OCI-LY1 (cell line): ENCODE measurements at regions not wholly inside any gene's neighbourhood (a gene's known extent, or its start where the extent isn't known, plus 50 kb on each side); places are given as distances from the start of the nearest gene placed in this dataset.

Experiments
- H2AFZ ChIP-seq: fragments of 200-600 bp; sonication (generic), shearing (Covaris generic); 2 replicates; pipeline ENCODE4 v1.6.0; 2014; ENCODE audit warnings: antibody characterized with exemption, mild to moderate bottlenecking, low read length
- H3F3A ChIP-seq: fragments of 200-600 bp; sonication (generic), shearing (Covaris generic); 2 replicates; pipeline ENCODE4 v1.6.0; 2014; ENCODE audit warnings: mild to moderate bottlenecking, antibody characterized with exemption, low read length, moderate library complexity; ENCODE audit not compliant: insufficient read depth
- H3K27ac ChIP-seq: fragments of 200-600 bp; sonication (generic); 2 replicates; pipeline ENCODE4 v1.5.1; 2014; ENCODE audit warnings: low read length, mixed run types, mild to moderate bottlenecking, low read depth; ENCODE audit not compliant: poor library complexity, severe bottlenecking
- H3K27me3 ChIP-seq: fragments of 200-600 bp; sonication (generic); 2 replicates; pipeline ENCODE4 v1.6.0; 2014; ENCODE audit warnings: antibody characterized with exemption, mild to moderate bottlenecking, low read length, moderate library complexity; ENCODE audit not compliant: insufficient read depth
- H3K36me3 ChIP-seq: fragments of 200-600 bp; sonication (generic); 2 replicates; pipeline ENCODE4 v1.6.1; 2014; ENCODE audit warnings: mild to moderate bottlenecking, antibody characterized with exemption, low read length, moderate library complexity, mixed read lengths; ENCODE audit not compliant: insufficient read depth
- H3K4me1 ChIP-seq: fragments of 200-600 bp; sonication (generic); 2 replicates; pipeline ENCODE4 v1.5.1; 2014; ENCODE audit warnings: mild to moderate bottlenecking, low read length, moderate library complexity; ENCODE audit not compliant: insufficient read depth, severe bottlenecking
- H3K4me2 ChIP-seq: fragments of 200-600 bp; sonication (generic), shearing (Covaris generic); 2 replicates; pipeline ENCODE4 v1.6.1; 2014; ENCODE audit warnings: low read length
- H3K4me3 ChIP-seq: fragments of 200-600 bp; sonication (generic); 2 replicates; pipeline ENCODE4 v1.5.1; 2014; ENCODE audit warnings: low read length, low read depth, mild to moderate bottlenecking, mixed read lengths; ENCODE audit not compliant: poor library complexity, severe bottlenecking
- H3K79me2 ChIP-seq: fragments of 200-600 bp; shearing (Covaris generic); 2 replicates; pipeline ENCODE4 v1.6.1; 2016; ENCODE audit warnings: mixed run types, low read length, mixed read lengths; ENCODE audit not compliant: insufficient read depth
- H3K9ac ChIP-seq: fragments of 200-600 bp; sonication (generic), shearing (Covaris generic); 2 replicates; pipeline ENCODE4 v1.6.1; 2014; ENCODE audit warnings: mild to moderate bottlenecking, low read length, mixed read lengths
- H3K9me2 ChIP-seq: fragments of 200-600 bp; sonication (generic), shearing (Covaris generic); 2 replicates; pipeline ENCODE4 v1.6.1; 2014; ENCODE audit warnings: low read depth, mild to moderate bottlenecking, low read length, mixed read lengths
- H3K9me3 ChIP-seq: fragments of 200-600 bp; shearing (Covaris generic); 2 replicates; pipeline ENCODE4 v1.6.1; 2014; ENCODE audit warnings: low read length, mixed read lengths
- H4K20me1 ChIP-seq: fragments of 200-600 bp; sonication (generic), shearing (Covaris generic); 2 replicates; pipeline ENCODE4 v1.6.0; 2016; ENCODE audit warnings: mild to moderate bottlenecking, low read length; ENCODE audit not compliant: insufficient read depth
- CTCF ChIP-seq: fragments of 200-600 bp; sonication (generic), shearing (Covaris generic); IDR thresholded peaks from 2 replicates; pipeline ENCODE4 v1.5.1; 2017; ENCODE audit warnings: mild to moderate bottlenecking, antibody characterized with exemption, low read length, moderate library complexity, mixed read lengths
- EZH2 ChIP-seq: fragments of 200-600 bp; sonication (generic), shearing (Covaris generic); IDR thresholded peaks from 2 replicates; pipeline ENCODE4 v1.8.0; 2017; ENCODE audit warnings: borderline replicate concordance, mixed run types, mild to moderate bottlenecking, antibody characterized with exemption, low read length, moderate library complexity, mixed read lengths

- H3K79me2 ChIP-seq: no peaks in the 10 kb centered on the region
- no peak overlapping the region for H3K4me2 ChIP-seq
- H3K9me3 ChIP-seq: no peaks in the 10 kb centered on the region
- H4K20me1 ChIP-seq: no peaks in the 10 kb centered on the region
- no peak overlapping the region for H3K27ac ChIP-seq
- H3K9ac ChIP-seq: no peak overlapping the region
- H3K9me2 ChIP-seq: no peaks in the 10 kb centered on the region
- no peak overlapping the region for H3K4me3 ChIP-seq
- H2AFZ ChIP-seq: no peak overlapping the region
- no peaks in the 10 kb centered on the region for H3F3A ChIP-seq
- no peaks in the 10 kb centered on the region for H3K36me3 ChIP-seq
- no peaks in the 10 kb centered on the region for H3K27me3 ChIP-seq
- no peaks in the 10 kb centered on the region for H3K4me1 ChIP-seq
- no peak for TF ChIP-seq EZH2
- TF ChIP-seq CTCF: no peak
Observed at GRCh38 chrX:43481576-43481975, 174.5 kb upstream of the MAOA start.

GRCh38 chrX:43493756-43494155 lies 162.3 kb upstream of the MAOA start:
- no peak overlapping the region for H3K9ac ChIP-seq

GRCh38 chrX:43500246-43500645 lies 155.9 kb upstream of the MAOA start:
- no peaks in the 10 kb centered on the region for H3K27me3 ChIP-seq
- H3K4me2 ChIP-seq: no peak overlapping the region
- no peaks in the 10 kb centered on the region for H3K79me2 ChIP-seq
- H3K9me3 ChIP-seq: no peaks in the 10 kb centered on the region
- TF ChIP-seq EZH2: no peak
- no peak for TF ChIP-seq CTCF
- H3K4me3 ChIP-seq: no peak overlapping the region
- no peak overlapping the region for H3K27ac ChIP-seq
- H3K4me1 ChIP-seq: no peaks in the 10 kb centered on the region
- no peaks in the 10 kb centered on the region for H3K36me3 ChIP-seq
- H2AFZ ChIP-seq: no peak overlapping the region
- no peaks in the 10 kb centered on the region for H3K9me2 ChIP-seq
- no peak overlapping the region for H3K9ac ChIP-seq
- no peaks in the 10 kb centered on the region for H3F3A ChIP-seq
- H4K20me1 ChIP-seq: no peaks in the 10 kb centered on the region

More at GRCh38 chrX:43493756-43494155, 162.3 kb upstream of the MAOA start:
- Histone ChIP-seq H3F3A (no peaks in the 10 kb centered on the region), H3K9me2 (no peaks in the 10 kb centered on the region), H3K36me3 (no peaks in the 10 kb centered on the region), H3K4me1 (no peaks in the 10 kb centered on the region), H3K79me2 (no peaks in the 10 kb centered on the region), H3K4me2 (no peak overlapping the region), H3K27ac (no peak overlapping the region), H4K20me1 (no peaks in the 10 kb centered on the region), H3K9me3 (no peaks in the 10 kb centered on the region), H3K27me3 (no peaks in the 10 kb centered on the region), H2AFZ (no peak overlapping the region), H3K4me3 (no peak overlapping the region)
- no peak for TF ChIP-seq CTCF
- no peak for TF ChIP-seq EZH2
